Islet precursor cell (in vitro differentiated cells): ENCODE measurements at regions not wholly inside any gene's neighbourhood (a gene's known extent, or its start where the extent isn't known, plus 50 kb on each side); places are given as distances from the start of the nearest gene placed in this dataset.
"Not testable (repeated sequence)": the region's sequence is repeated elsewhere in the genome, so short reads cannot be mapped to it uniquely, and the experiment has no call there.

Experiments used
- DNase-seq: peaks from one replicate; pipeline ENCODE4 v3.0.0-alpha.2; 2018

DNA sequence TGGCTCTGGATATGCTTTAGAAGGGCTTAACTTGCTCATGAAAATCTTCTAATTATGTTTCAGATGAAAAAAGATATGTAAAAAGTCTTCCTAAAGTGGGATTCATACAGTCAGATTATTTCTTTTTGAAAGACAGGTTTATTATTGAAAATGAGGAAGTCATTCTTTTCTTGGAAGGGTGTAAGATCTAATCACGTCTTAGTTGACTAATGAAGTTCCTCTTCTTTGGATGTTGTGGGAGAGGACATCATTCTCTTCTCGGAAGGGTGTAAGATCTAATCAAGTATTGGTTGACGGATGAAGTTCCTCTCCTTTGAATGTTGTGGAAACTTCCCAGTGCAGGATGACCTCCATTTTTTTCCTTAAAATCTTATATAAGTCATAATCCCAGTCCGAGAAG lies 74.9 kb downstream of the ALG10 start:
- no peak for DNase-seq

DNA sequence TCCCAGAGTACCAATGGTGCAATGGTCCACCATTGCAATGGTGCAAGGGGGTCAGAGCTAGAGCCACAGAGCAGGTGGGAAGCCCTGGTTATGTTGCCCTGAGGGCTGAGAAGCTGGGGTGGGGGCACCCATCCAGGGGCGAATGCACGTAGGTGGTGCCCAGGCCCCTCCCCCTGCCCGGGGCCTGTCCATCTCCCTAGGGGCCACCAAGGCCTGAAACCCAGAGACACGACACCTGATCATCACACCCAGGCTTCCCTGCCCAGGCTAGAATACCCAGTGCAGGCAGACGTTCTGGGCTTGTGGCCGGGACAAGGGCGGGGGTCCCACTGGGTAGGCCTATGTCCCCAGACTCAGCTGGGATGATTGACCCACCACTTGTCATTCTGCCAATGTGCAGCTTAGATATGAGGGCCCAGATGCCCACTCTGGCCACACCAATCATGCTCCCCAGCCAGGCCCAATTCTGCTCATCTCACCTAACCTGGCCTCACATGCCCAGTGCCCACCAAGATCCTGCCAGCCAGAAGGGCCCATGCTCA lies 83.2 kb downstream of the ALG10 start:
- DNase-seq: no peak

DNA sequence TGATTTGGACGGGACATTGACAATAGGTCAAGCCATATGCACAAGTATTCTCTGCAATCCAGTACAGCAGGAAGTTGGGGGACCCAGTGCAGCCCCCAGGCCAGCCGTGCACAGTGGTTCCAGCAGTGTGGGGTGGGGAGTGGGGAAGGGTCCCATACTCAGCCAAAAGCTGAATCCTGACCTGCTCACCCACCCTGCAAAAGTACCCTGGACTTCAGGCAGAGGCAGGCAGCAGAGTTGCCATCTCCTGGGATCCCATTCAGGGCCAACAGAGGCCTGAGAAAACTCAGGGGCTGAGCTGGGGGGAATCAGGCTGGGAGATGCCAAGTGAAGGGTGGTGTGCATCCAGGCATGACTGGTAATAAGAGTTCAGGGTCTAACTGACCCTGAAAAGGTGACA lies 83.9 kb downstream of the ALG10 start:
- no peak for DNase-seq

DNA sequence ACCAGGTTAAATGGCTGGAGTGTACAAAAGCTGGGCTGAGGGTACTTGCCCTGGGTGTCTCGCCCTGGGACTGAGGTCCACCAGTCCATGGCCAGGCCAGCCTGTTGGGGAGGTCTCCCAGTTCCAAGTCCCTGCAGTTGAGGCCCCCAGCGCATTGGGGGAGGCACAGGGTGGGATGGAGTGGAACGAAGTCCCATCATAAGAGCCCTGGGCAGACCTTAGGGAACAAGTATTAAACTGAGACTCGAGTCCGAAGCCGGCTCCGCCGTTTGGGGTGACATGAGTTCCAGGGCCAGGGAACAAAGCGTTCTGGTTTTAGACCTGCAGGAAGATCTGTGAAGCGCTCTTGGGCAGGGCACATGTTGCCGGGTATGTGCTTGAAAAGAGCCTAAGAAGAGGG lies 84.7 kb downstream of the ALG10 start:
- DNase-seq: no peak

DNA sequence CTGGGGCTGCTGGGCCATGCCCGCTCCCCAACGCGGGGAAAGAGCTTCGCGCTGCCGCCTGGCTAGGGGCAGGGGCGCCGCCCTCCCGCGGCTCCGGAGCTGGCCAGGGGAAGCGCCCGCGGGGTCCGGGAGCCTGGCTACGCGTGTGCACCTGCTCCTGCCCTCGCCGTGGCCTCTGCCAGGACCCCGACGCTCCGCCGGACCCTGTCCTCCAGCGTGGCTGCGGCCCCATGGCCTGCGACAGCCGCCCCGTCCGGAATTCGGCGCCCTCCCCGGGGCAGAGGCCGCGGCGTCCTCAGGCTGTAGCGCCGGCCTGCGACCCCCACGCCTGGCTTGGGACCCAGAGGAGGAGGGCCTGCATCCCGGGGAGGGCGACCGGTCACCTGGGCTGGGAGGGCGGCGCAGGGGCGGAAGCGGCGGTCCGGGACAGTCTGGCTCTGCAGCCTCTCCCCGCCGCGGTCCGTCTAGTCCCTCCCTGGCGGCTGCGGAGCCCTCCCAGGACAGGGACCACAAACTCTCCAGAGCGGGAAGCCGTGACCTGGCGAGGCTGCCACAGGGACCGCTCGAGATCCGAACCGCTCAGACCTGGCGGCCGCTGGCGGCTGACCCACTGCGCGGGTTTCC lies 85.6 kb downstream of the ALG10 start:
- DNase-seq: peak; percentile 49

DNA sequence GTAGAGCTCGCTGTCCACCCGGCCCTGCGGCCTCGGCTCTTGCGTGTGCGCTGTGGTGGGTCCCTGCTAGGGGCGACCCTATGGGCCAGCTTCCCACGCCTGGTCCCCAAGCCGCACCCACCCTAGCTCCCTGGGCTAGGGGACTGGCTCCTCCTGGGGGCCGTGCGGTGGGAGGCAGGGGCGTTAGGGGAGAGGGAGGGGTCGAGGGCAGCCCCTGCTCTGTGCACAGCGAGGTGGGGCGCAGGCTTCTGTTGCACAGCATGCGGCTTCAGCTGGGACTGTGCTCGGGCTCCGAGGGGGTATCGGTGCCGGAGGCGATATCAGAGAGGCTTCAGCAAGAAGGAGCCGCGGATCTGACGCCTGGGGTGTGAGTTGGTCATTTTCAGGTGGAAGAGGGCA lies 86.1 kb downstream of the ALG10 start:
- DNase-seq: no peak

DNA sequence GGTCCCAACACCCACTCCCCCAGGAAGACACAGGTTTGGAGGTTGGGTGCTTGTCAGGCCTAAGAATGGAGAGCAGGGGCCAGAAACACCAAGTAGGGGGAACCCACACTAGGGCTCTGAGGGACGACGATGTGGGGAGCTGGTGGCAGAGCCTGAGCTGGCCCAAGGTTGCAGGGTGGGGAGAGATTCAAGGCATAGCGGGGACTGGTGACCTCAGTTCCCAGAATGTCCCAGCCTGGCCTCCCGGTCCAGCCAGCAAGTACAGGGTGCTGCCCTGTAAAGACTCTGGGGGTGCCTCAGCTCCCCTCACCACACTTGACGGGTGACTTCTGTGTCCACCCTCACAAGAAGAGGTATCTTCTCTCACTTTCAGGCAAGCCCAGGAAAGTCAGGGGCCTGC lies 86.7 kb downstream of the ALG10 start:
- DNase-seq: no peak

DNA sequence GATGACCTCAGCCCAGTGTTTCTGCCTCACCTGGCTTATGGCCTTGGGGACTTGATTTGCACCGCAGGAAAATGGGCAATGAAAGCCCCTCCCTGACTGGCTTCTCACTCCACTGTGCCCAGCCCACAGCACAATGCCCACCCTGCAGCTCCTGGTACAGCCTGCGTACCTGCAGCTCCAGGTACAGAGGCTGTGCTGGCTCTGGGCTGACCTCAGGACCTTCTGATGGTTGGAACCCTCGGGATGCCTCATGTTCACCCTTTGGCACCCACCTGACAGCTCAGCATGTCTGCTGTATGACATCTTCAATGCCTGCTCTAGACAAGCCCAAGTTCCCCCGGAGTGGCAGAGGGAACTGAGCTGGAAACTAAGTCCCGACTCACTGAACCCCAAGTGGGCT lies 87.1 kb downstream of the ALG10 start:
- DNase-seq: no peak

DNA sequence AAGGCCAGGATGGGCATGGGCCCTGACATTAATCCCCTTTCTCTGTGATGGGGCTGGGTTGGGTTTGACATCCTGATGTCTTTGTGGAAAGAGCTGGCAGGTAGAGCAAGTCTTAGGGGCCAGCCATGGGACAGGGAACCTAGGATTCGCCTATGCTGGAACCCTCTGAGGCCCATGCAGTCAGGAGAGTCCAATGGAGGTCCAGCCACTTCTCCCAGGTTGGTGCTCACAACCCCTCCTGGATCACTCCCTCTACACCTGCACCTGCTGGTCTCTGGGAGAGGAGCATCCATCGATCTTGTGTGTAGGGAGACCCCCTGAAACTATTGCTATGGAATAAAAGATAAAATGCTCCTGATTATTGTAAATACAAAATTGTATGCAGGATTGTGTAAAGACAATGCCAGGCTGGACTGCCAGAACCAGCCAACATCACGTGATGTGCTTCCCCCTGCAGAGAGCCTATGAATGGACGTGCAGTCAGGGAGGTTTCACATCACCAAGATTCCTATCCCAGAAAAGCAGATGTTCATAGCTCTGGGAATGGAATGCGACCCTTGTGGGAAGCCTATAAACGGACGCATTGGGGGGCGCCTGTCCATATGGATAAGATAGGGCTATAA lies 87.7 kb downstream of the ALG10 start:
- DNase-seq: not testable (repeated sequence)

DNA sequence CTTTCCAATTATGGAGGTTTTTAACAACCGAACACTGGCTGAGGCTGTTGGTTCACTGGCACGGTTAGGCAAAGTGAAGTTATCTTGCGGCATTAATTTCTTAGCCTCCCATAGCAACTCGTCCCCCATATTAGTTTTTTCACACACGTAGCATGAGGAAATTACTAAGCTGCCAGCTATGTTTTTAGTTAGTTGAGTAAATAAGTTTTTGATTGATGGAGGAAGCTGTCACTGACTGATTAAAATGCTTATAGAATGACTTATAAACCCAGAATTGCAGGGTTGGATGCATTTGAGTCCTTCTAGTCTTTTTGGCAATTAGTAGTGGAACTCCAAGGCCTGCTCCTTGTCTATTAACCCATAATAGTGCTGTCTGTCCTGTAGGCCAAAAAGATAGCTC lies 97.1 kb downstream of the ALG10 start:
- DNase-seq: no peak

DNA sequence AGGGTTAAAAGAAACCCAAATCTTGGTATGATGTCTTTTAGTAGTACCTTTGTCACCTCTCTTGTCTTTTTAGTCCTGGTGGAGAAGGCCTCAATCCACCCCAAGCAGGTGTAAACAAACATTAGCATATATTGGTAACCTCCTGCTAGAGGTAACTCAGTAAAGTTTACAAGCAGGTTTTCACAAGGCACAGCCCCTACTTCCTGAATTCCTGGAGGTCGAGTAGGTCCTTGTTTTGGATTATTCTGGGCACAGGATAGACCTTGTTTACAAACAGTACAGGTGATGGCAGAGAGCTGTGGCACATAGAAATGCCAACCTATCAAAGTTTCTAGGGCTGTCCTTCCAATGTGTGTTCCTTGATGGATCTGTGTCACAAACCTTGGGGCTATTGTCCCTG lies 99.1 kb downstream of the ALG10 start:
- no peak for DNase-seq

DNA sequence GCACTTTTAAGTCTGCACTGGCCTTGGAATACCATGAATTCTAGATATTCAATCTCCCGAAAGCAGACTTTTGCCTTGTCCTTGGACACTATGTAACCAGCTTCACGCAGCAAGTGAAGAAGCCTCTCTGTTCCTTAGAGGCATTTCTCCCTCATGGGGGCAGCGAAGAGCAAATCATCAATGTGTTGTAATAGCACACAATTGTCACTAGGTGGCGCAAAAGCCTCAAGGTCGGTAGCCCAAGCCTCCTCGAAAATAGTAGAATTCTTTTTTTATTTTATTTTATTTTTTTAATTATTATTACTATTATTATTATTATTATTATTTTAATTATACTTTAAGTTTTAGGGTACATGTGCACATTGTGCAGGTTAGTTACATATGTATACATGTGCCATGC lies 100.8 kb downstream of the ALG10 start:
- peak; percentile 70 for DNase-seq

DNA sequence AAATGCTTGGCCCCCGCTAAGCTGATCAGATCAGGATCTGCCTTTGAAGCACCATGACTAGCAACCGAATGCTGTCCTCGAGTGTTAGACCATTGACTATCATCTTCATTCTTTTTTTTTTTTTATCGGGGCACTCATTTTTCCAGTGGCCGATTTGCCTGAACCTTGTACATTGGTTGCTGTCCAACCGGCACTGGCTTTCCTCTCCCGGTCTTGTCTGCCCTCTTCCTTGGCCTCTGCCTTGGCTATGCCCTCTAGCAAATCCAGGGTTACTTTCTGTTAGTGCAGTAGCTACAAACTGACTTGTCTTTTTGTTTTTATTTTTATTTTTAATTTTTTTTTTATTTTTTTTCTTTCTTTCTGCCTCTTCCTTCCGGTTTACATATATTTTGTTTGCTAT lies 102.3 kb downstream of the ALG10 start:
- DNase-seq: no peak

DNA sequence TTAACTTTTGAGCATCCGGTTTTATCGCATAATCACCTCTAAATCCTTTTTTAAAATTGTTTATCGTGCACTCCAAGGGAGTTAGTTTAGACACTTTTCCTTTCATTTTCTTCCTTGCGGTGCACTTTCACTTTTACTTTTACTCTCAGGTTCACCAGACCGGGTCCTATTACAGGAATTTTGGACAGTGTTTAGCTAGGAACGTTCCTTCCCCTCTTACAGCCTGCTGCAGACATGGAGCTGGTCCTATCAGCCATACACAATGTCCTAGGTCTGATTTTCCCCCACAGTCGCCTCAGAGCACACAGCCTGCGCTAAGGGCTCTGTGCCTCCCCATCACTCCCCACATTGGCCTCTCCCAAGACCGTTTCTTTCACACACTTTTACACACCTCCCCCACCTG lies 103.9 kb downstream of the ALG10 start:
- DNase-seq: no peak

DNA sequence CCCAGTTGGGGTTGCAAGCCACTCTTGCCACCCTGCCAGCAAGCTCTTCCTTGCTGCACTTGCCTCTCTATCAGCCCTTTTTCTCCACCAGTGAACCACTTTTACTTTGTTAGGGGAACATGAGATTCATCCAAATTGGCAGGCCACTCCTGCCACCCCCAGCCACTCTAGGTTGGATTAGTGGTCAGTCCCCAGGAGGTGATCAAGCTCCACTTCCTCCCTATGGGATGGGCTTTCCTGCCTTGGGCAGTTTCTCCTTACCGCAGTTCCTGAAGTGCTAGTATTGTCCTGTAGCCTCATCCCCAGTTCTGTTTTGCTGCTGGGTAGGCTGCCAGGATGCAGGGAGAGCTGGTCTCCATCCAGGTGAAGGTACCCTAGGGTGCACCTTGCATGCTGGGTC lies 104.5 kb downstream of the ALG10 start:
- no peak for DNase-seq

DNA sequence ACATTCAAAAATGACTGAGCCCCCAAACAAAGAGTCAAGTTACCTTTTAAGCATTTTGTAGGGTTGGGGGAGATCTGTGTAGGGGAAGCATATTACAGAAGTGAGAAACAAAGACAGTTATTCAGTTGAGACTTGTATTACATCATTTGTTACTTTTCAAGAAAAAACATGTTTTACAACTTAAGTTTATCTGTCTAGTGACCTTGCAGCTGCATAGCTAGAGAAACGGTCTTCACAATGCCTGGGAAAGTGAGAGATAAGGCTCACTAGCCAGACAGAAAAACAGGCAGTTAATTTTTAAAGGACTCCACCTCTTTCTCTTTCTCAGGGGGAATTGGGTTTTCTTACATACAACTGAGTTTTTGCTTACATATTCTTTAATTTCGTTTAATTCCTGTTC lies 105.1 kb downstream of the ALG10 start:
- DNase-seq: not testable (repeated sequence)

DNA sequence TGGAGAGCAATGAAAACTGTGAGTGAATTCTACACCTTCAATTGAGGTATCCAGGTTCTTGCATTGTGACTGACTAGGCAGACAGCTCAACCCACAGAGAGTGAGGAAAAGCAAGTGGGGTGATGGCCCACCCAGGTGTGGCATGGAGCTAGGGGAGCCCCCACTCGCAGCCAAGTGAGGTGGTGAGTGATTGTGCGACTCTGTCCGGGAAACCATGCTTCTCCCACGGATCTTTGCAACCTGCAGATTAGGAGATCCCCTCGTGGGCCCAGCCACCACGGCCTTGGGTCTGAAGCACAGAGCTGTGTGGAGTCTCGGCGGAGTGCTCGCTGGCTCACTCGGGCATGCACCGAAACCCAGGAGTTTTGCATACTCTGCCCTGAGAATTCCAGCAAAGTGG lies 120.1 kb downstream of the ALG10 start:
- DNase-seq: no peak

DNA sequence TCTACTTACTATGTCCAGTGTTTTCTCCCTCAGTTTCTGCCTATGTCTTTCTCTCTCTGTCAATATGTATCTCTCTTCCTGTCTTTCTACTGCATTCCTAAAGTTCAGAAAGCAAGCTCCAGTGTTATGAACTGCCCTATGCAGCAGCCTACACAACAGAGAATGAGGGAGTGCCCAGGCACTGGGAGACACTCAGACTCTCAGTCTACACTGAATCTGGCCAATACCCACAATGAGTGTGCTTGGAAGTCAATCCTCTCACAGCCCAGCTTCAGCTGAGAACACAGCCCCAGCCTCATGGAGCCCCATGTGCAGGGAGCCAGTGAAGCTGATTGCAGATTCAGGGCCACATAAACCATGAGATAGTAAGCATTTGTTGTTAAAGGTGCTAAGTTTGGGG lies 128.7 kb downstream of the ALG10 start:
- DNase-seq: no peak

DNA sequence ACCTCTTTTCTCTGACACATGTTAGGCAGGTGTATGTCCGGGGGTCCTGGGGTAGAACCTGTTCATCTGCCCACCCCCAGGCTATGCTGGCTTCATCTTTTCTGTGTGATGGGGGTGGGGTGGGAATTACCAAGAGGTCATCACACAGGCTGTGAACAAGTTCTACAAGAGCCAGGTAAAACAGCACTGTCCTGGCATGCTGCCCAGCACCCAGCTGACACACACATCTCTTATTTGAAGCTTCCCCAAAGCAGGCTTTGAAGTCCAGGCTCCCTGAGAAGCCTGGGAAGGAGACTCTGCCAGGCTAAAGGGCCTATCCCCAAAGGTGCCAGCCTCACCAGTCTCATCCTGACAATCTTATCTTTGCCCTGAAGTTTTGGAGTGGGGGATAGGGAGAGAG lies 141.1 kb downstream of the ALG10 start:
- no peak for DNase-seq

DNA sequence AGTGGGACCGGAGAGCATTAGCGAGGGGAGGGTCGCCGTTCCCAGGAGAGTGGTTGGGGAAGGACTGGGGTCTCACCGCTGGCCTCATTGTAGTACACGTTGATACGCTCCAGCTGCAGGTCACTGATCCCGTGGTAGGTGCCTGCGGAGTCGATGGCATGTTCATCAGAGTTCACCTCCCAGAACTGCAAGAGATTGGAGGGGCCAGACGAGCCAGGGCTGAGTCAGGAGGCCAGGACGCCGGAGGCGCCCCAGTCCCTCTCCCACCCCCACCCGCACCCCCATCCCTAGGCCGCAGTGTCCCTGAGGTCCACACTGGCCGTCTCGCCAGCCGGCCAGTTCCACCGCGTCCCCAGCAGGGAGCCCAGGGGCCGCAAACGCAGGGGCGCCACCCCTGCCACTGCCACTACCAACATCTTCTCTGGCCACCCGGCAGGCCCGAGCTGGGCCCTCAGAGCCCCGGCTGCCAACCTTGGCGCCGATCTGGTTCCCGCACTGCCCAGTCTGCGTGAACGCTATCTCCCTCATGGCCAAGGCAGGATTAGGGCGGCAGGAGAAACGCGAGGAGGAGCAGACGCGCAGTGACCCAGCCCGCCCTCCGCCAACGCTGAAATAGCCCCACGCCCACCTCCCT lies 144.2 kb downstream of the ALG10 start:
- DNase-seq: no peak

DNA sequence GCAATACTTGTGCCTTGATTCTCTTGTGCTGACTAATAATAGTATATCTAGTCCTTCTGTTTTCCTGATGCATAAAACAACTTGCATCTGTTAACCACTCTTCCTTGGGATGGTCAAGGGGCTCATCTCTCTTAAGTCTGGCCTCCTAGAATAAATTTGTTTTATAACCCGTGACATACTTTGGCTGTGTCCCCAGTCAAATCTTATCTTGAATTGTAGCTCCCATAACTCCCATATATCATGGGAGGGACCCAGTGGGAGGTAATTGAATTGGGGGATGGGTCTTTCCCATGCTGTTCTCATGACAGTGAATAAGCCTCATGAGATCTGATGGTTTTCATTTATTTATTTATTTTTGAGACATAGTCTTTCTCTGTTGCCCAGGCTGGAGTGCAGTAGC lies 146.2 kb downstream of the ALG10 start:
- not testable (repeated sequence) for DNase-seq

DNA sequence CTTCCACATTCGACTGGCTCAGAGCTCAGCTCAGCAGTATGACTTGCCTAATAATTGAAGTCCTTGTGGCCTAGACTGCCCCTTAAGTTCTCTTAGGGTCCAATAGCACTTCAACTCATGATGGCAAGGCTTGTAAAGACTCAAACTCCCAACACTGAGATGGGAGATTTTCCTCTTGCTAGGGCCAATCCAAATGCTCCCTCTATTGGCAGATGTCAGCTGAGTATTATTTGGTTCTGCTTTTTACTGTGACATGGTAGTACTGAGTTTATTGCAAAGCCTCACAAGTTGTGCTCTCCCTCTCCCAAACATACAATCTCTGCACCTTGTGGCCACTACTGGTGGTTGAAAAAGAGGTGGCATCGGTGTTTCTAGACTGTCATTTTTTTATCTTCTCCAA lies 164.2 kb downstream of the ALG10 start:
- no peak for DNase-seq

DNA sequence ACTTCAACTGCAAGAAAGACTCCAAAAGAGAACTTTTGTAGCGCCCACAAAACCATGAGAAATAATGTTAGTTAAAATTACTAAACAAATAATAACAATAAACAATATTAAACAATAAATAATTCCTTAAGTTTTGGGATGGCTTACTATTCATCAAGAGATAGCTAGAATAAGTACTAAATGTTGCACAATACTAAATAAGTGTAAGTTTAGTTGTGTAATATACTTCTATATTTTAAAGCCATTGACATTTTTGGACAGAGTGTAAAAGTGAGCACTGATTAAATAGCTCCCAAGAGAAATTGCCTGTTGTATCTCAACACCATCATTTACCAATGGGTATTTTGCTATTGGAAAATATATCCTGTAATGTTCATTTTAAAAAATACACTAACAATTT lies 166.7 kb downstream of the ALG10 start:
- DNase-seq: no peak

DNA sequence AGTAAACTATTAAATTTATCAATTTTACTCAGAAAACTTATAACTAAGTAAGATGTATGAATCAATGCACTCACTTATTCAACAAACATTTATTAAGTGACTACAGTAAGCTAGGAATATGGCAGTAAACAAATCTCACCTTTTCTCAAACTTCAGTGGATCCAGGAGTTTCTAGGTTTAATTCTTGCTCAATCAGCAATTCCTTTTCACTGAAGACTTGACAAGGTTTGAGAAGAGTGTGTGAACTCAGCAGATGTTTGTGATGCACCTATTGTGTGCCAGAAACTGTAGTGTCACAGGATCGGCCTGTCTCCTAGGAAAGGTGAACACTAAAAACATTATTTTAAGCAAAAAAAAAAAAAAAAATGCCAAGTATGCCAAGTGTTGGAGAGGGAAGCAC lies 167.8 kb downstream of the ALG10 start:
- DNase-seq: no peak

DNA sequence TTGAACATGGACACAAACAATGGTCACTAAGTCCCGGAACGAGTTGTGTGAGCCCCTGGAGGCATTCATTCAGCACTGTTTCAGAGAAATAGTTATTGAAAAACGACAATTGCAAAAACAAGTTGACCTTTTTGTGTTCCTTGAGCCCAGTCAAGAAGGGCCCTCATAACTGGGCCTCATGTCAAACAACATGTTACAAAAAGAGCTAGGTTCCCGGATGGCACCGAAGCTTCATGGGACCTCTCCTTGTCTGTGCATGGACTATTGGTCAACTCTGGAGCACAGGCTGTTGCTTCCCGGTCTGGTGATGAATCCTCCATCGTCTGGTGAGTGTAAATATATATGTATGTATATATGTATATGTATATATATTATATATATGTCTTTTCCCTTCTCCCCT lies 176.6 kb downstream of the ALG10 start:
- DNase-seq: no peak
